ENCODE measurements at regions not wholly inside any gene's neighbourhood (a gene's known extent, or its start where the extent isn't known, plus 50 kb on each side); places are given as distances from the start of the nearest gene placed in this dataset.

DNA sequence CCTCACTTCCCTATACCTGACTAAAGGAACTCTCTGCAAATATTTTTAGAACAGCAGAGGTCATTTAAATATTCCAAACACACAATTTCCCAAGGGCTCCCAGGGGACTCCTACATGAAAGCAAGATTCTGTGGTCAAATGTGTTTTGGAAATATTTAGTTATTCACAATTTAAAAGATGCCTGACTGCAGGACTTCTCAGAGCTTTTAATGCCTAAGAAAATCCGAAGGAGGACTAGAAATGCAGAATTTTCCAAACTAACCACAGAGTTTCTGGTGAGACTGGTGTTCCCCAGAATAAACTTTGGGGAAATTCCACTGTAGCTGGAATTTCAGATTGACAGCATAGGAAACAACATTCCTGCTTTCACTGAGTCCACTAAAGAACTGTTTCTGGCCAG lies 84.8 kb upstream of the MAP1LC3B2 start:
- peaks cover 5% of the 10 kb centered on the region for H3K36me3 Mint-ChIP-seq (ENCODE audit: insufficient read depth, unreplicated experiment)
- no peaks in the 10 kb centered on the region for H3K27me3 Mint-ChIP-seq (ENCODE audit: insufficient read depth, unreplicated experiment)
- no peak for DNase-seq
- CTCF ChIA-PET: no interaction called here
- no peak overlapping the region for H3K4me3 Mint-ChIP-seq (ENCODE audit: unreplicated experiment)
- peaks cover 15% of the 10 kb centered on the region for H3K9me3 ChIP-seq
- H3K4me1 ChIP-seq: no peaks in the 10 kb centered on the region
- POLR2A ChIA-PET: no interaction called here
- H3K27me3 ChIP-seq (replicated peaks; ENCODE audit: control insufficient read depth, insufficient read depth, low read length): no peaks in the 10 kb centered on the region
- no peaks in the 10 kb centered on the region for H3K36me3 ChIP-seq (ENCODE audit: control insufficient read depth, insufficient read depth, low read length)
- intact Hi-C loops (cut with micrococcal nuclease; ENCODE audit: unreplicated experiment): no loop called here
- no TSS peak for BruUV-seq (replicated peaks)
- H3K4me1 Mint-ChIP-seq (ENCODE audit: low read depth, unreplicated experiment): no peaks in the 10 kb centered on the region
- TF ChIP-seq, protein P1, sequence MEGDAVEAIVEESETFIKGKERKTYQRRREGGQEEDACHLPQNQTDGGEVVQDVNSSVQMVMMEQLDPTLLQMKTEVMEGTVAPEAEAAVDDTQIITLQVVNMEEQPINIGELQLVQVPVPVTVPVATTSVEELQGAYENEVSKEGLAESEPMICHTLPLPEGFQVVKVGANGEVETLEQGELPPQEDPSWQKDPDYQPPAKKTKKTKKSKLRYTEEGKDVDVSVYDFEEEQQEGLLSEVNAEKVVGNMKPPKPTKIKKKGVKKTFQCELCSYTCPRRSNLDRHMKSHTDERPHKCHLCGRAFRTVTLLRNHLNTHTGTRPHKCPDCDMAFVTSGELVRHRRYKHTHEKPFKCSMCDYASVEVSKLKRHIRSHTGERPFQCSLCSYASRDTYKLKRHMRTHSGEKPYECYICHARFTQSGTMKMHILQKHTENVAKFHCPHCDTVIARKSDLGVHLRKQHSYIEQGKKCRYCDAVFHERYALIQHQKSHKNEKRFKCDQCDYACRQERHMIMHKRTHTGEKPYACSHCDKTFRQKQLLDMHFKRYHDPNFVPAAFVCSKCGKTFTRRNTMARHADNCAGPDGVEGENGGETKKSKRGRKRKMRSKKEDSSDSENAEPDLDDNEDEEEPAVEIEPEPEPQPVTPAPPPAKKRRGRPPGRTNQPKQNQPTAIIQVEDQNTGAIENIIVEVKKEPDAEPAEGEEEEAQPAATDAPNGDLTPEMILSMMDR (IDR thresholded peaks at IDR 0.05; ENCODE audit: insufficient read depth in 1 of 2, low read depth in 1 of 2, low read length in 1 of 2, severe bottlenecking in 1 of 2, unreplicated experiment in 1 of 2): no peak
- no peak overlapping the region for H3K4me3 ChIP-seq (ENCODE audit: low read depth, low read length)
- no peaks in the 10 kb centered on the region for H3K9me3 Mint-ChIP-seq (ENCODE audit: unreplicated experiment)
- H3K27ac Mint-ChIP-seq (ENCODE audit: unreplicated experiment): no peak overlapping the region

DNA sequence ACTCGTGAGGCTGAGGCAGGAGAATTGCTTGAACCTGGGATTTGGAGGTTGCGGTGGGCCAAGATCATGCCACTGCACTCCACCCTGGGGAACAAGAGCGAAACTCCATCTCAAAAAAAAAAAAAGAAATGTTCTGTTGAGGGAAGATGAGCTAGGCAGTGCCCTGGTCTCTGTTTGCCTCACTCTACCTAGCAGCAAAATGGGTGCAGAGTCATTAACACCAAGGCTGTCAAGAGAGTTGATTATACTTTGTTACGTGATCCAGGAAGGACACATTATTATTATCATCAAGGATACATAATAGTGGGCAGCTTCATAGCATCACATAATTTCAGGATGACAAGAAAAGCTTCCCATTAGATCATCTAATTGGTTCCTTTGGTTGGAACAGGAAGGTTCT lies 84.3 kb upstream of the MAP1LC3B2 start:
- no peak overlapping the region for H3K27ac Mint-ChIP-seq (ENCODE audit: unreplicated experiment)
- no peaks in the 10 kb centered on the region for H3K4me1 Mint-ChIP-seq (ENCODE audit: low read depth, unreplicated experiment)
- ChIA-PET CTCF (no interaction called here), POLR2A (no interaction called here)
- H3K9me3 Mint-ChIP-seq (ENCODE audit: unreplicated experiment): no peaks in the 10 kb centered on the region
- no peak for DNase-seq
- no peaks in the 10 kb centered on the region for H3K27me3 ChIP-seq (replicated peaks; ENCODE audit: control insufficient read depth, insufficient read depth, low read length)
- H3K9me3 ChIP-seq: peaks cover 15% of the 10 kb centered on the region
- intact Hi-C loops (cut with micrococcal nuclease; ENCODE audit: unreplicated experiment): no loop called here
- H3K4me3 ChIP-seq (ENCODE audit: low read depth, low read length): no peak overlapping the region
- peaks cover 8% of the 10 kb centered on the region for H3K36me3 Mint-ChIP-seq (ENCODE audit: insufficient read depth, unreplicated experiment)
- no peaks in the 10 kb centered on the region for H3K36me3 ChIP-seq (ENCODE audit: control insufficient read depth, insufficient read depth, low read length)
- TF ChIP-seq, protein P1 (IDR thresholded peaks at IDR 0.05; ENCODE audit: insufficient read depth in 1 of 2, low read depth in 1 of 2, low read length in 1 of 2, severe bottlenecking in 1 of 2, unreplicated experiment in 1 of 2): no peak
- no peaks in the 10 kb centered on the region for H3K27me3 Mint-ChIP-seq (ENCODE audit: insufficient read depth, unreplicated experiment)
- no peaks in the 10 kb centered on the region for H3K4me1 ChIP-seq
- H3K4me3 Mint-ChIP-seq (ENCODE audit: unreplicated experiment): no peak overlapping the region
- BruUV-seq (replicated peaks): no TSS peak

DNA sequence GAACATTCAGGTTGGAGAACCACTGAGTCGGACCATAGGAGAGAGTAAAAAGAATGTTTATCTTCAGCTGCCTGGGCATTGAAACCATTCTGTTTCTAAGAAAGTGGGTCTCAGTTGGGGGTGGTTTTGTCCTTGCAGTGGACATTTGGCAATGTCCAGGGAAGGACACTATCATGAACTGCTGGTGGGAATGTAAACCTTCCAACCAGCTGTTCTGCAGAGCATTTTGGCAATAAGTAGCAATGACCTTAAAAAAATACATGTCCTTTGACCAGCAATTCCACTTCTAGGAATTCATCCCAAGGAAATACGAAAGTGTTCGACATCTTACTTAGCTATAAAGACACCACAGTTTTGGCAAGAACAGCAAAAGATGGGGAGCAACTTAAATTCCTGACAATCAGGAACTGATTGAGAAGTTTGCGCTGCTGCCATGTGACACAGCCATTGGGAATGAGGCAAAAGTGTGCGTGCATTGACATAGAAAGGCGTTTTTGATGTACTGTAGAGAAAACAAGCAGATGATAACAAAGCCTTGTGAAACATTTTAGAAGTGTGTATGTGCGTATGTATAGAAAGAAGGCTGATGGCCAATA lies 82.9 kb upstream of the MAP1LC3B2 start:
- TF ChIP-seq, protein P1 (IDR thresholded peaks at IDR 0.05; ENCODE audit: insufficient read depth in 1 of 2, low read depth in 1 of 2, low read length in 1 of 2, severe bottlenecking in 1 of 2, unreplicated experiment in 1 of 2): no peak
- H3K4me3 ChIP-seq (ENCODE audit: low read depth, low read length): no peak overlapping the region
- Mint-ChIP-seq H3K36me3 (ENCODE audit: insufficient read depth, unreplicated experiment) (peaks cover 11% of the 10 kb centered on the region), H3K4me1 (ENCODE audit: low read depth, unreplicated experiment) (no peaks in the 10 kb centered on the region), H3K4me3 (ENCODE audit: unreplicated experiment) (no peak overlapping the region), H3K27me3 (ENCODE audit: insufficient read depth, unreplicated experiment) (no peaks in the 10 kb centered on the region), H3K9me3 (ENCODE audit: unreplicated experiment) (no peaks in the 10 kb centered on the region), H3K27ac (ENCODE audit: unreplicated experiment) (no peak overlapping the region)
- H3K27me3 ChIP-seq (replicated peaks; ENCODE audit: control insufficient read depth, insufficient read depth, low read length): no peaks in the 10 kb centered on the region
- no TSS peak for BruUV-seq (replicated peaks)
- no peaks in the 10 kb centered on the region for H3K36me3 ChIP-seq (ENCODE audit: control insufficient read depth, insufficient read depth, low read length)
- H3K9me3 ChIP-seq: peaks cover 15% of the 10 kb centered on the region
- intact Hi-C loops (cut with micrococcal nuclease; ENCODE audit: unreplicated experiment): no loop called here
- ChIA-PET CTCF (no interaction called here), POLR2A (no interaction called here)
- H3K4me1 ChIP-seq: no peaks in the 10 kb centered on the region
- DNase-seq: no peak
